ENCODE measurements at regions not wholly inside any gene's neighbourhood (a gene's known extent, or its start where the extent isn't known, plus 50 kb on each side); places are given as distances from the start of the nearest gene placed in this dataset.
A peak's percentile ranks its signal among the peaks of the same experiment; 100 is the strongest.
"Not testable (repeated sequence)": the region's sequence is repeated elsewhere in the genome, so short reads cannot be mapped to it uniquely, and the experiment has no call there.

DNA sequence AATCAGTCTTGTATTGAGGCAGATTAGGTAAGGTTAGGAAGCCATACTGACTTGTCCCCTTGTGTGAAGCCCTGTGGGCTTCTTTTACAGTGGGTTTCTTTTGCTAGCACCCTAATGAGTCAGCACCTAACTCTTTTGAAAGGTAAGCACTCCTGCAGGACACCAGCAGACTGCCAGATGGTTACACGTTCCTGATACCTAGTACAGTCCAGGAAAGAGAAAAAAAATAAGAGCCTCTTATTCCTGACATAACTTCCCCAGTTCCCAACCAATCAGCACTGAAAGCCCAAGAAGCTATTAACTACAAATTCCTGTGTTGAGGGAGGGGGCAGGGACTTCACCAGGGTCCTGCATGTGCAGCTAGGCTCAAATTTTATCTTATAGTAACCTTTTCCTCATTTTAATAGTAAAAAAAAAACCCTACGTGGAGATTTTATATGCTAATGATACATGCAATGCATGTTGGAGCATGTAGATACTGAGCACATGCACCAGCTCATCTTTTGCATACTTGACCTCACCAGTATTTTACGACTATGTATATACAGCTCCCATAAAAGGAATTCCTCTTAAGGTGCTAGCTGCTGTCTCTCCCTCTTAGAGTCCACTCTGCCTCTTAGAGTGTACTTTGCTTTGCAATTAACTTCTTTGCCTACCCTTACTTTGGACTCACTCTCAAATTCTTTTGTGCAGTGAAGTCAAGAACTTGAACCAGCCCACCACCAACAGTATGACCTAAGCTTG is 84.7 kb upstream of the RORB start:
- H3K9ac ChIP-seq (ENCODE audit: low read length), result no peak overlapping the region

DNA sequence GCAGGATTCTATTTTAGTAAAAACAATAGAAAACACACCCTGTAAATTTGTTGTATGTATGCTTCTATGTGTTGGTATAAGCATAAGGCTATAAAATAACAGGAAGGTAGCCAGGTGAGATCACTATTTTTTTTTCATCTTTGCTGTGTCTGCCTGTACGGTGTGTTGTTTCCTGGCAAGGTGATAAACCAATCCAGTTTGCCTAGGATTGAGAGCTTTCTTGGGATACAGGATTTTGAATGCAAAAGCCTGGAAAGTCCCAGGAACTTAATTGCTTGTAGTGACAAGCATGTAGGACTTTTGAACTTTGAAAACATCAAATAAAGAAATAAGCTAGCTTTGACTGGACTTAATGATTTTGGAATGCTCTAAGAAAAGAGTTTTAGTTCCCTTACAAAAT is 83.3 kb upstream of the RORB start:
- Histone ChIP-seq H3K9ac (ENCODE audit: low read length) (no peak overlapping the region), H3K9me3 (ENCODE audit: control insufficient read depth, insufficient read depth, low read depth, low read length) (0 out of 2 replicates have a peak, but pooled peaks cover 3% of the 10 kb centered on the region), H3K4me3 (ENCODE audit: low read depth, low read length) (no peak overlapping the region), H3K36me3 (ENCODE audit: control insufficient read depth, insufficient read depth, low read length) (no peaks in the 10 kb centered on the region), H3K27ac (ENCODE audit: low read depth, low read length) (no peak overlapping the region), H3K27me3 (ENCODE audit: control insufficient read depth, insufficient read depth, low read length) (no peaks in the 10 kb centered on the region), H3K4me1 (ENCODE audit: control insufficient read depth, insufficient read depth, low read length) (no peaks in the 10 kb centered on the region)

More for the DNA sequence above, 84.7 kb upstream of the RORB start:
- no peaks in the 10 kb centered on the region for H3K4me1 ChIP-seq (ENCODE audit: control insufficient read depth, insufficient read depth, low read length)
- H3K27ac ChIP-seq (ENCODE audit: low read depth, low read length), result no peak overlapping the region
- 0 out of 2 replicates have a peak, but pooled peaks cover 3% of the 10 kb centered on the region for H3K9me3 ChIP-seq (ENCODE audit: control insufficient read depth, insufficient read depth, low read depth, low read length)
- H3K27me3 ChIP-seq (ENCODE audit: control insufficient read depth, insufficient read depth, low read length), result no peaks in the 10 kb centered on the region
- no peak overlapping the region for H3K4me3 ChIP-seq (ENCODE audit: low read depth, low read length)
- no peaks in the 10 kb centered on the region for H3K36me3 ChIP-seq (ENCODE audit: control insufficient read depth, insufficient read depth, low read length)

DNA sequence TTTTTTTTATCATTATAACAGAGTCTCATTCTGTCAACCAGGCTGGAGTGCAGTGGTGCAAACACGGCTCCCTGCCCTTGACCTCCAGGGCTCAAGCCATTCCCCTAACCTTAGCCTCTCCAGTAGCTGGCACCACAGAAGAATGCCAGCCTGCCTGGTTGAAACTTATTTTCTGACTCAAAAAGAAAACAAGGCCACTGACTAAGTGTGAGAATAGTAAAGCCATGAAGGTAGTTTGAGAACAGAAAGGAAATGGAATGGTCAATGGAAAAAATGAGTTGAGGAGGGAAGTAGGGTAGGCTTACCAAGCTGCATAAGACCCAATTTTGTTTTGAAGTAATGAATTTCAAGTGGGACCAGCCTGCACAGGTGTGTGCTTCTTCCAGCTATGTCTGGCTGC is 82.8 kb upstream of the RORB start:
- Histone ChIP-seq H3K4me3 (ENCODE audit: low read depth, low read length) (no peak overlapping the region), H3K27ac (ENCODE audit: low read depth, low read length) (no peak overlapping the region), H3K36me3 (ENCODE audit: control insufficient read depth, insufficient read depth, low read length) (no peaks in the 10 kb centered on the region), H3K27me3 (ENCODE audit: control insufficient read depth, insufficient read depth, low read length) (no peaks in the 10 kb centered on the region), H3K4me1 (ENCODE audit: control insufficient read depth, insufficient read depth, low read length) (no peaks in the 10 kb centered on the region), H3K9me3 (ENCODE audit: control insufficient read depth, insufficient read depth, low read depth, low read length) (0 out of 2 replicates have a peak, but pooled peaks cover 3% of the 10 kb centered on the region), H3K9ac (ENCODE audit: low read length) (no peak overlapping the region)

DNA sequence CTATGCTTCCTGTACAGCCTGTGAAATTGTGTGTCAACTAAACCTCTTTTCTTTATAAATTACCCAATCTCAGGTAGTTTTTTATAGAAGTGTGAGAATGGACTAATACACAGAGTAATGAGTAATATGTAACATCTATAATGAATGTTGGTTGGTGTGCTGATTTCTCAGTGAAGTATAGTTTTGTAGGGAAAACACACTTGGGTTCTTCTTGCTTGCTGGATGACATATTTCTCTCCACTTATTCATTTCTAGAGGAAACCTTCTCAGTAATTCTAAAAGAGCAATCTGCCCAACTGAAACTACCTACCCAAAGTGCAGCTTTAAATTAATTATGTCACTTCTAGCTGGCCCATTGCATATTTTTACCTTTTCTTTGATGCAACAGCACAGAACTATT is 81.1 kb upstream of the RORB start:
- H3K9me3 ChIP-seq (ENCODE audit: control insufficient read depth, insufficient read depth, low read depth, low read length), result 0 out of 2 replicates have a peak, but pooled peaks cover 3% of the 10 kb centered on the region
- no peaks in the 10 kb centered on the region for H3K36me3 ChIP-seq (ENCODE audit: control insufficient read depth, insufficient read depth, low read length)
- H3K4me3 ChIP-seq (ENCODE audit: low read depth, low read length), result no peak overlapping the region
- H3K4me1 ChIP-seq (ENCODE audit: control insufficient read depth, insufficient read depth, low read length), result no peaks in the 10 kb centered on the region
- no peak overlapping the region for H3K9ac ChIP-seq (ENCODE audit: low read length)
- no peak overlapping the region for H3K27ac ChIP-seq (ENCODE audit: low read depth, low read length)
- no peaks in the 10 kb centered on the region for H3K27me3 ChIP-seq (ENCODE audit: control insufficient read depth, insufficient read depth, low read length)

DNA sequence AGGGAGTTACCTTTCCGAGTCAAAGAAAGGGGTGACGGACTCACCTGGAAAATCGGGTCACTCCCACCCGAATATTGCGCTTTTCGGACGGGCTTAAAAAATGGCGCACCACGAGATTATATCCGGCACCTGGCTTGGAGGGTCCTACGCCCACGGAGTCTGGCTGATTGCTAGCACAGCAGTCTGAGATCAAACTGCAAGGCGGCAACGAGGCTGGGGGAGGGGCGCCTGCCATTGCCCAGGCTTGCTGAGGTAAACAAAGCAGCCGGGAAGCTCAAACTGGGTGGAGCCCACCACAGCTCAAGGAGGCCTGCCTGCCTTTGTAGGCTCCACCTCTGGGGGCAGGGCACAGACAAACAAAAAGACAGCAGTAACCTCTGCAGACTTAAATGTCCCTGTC is 72.6 kb upstream of the RORB start:
- peak overlapping the region; percentile 25 for H3K4me3 ChIP-seq (ENCODE audit: low read depth, low read length)
- H3K27ac ChIP-seq (ENCODE audit: low read depth, low read length); H3K36me3 ChIP-seq (ENCODE audit: control insufficient read depth, insufficient read depth, low read length); H3K4me1 ChIP-seq (ENCODE audit: control insufficient read depth, insufficient read depth, low read length); H3K9me3 ChIP-seq (ENCODE audit: control insufficient read depth, insufficient read depth, low read depth, low read length); H3K9ac ChIP-seq (ENCODE audit: low read length); H3K27me3 ChIP-seq (ENCODE audit: control insufficient read depth, insufficient read depth, low read length): not testable (repeated sequence)

DNA sequence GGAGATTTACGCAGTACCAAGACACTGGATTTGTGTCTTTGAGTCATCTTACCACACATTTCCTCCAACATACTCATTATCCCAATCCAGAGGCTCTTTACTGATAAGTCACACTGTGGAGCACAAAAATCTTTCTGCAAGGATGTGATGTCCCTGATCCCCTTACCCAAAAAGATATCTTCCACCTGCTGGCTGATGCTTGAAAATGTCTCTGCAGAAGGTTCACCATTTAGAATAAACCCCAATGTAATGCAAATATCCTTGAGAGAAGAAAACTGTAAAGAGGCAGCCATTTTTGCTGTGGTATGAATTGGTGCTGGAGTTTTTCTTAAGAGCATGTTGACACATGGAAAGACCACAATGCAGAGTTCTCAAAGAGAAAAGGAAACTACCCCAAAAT is 65.7 kb upstream of the RORB start:
- Histone ChIP-seq H3K4me1 (ENCODE audit: control insufficient read depth, insufficient read depth, low read length) (no peaks in the 10 kb centered on the region), H3K36me3 (ENCODE audit: control insufficient read depth, insufficient read depth, low read length) (no peaks in the 10 kb centered on the region), H3K27ac (ENCODE audit: low read depth, low read length) (no peak overlapping the region)

DNA sequence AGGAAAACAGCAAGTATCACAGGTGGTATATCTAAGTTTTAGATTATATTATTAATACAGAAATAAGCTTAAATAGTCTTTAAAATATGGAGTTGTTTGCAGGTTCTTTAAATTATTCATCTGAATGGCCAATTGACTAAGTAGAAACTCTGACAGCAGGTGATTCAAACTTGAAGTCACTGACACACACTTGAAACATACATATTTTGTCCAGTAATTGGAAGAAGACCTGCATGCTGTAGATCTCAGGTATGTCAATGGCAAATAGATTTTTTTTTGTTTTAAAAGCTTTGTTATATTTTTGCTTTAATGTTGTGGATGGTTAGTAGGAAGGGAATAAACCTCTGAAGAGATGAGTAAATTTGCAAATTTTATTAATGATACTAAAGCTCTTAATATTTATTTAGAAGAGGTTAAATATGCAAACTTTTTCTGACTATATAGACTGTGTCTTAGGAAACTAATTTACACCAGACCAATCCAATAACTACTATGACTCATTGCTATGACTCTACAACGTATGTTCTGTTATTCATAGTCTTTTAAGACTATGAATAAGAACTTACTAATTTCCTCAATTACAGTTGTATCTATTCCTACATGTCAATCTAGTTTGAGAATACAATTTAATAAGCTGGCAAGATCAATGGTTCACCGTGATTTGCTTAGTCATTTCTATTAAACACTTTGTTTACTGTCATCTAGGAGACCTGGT is 53.9 kb upstream of the RORB start:
- H3K27me3 ChIP-seq (ENCODE audit: control insufficient read depth, insufficient read depth, low read length), result no peaks in the 10 kb centered on the region
- H3K4me1 ChIP-seq (ENCODE audit: control insufficient read depth, insufficient read depth, low read length), result peaks cover 6% of the 10 kb centered on the region; the same call in 1 of the 2 replicates
- no peak overlapping the region for H3K9ac ChIP-seq (ENCODE audit: low read length)
- no peak overlapping the region for H3K27ac ChIP-seq (ENCODE audit: low read depth, low read length)
- no peak overlapping the region for H3K4me3 ChIP-seq (ENCODE audit: low read depth, low read length)
- no peaks in the 10 kb centered on the region for H3K9me3 ChIP-seq (ENCODE audit: control insufficient read depth, insufficient read depth, low read depth, low read length)
- no peaks in the 10 kb centered on the region for H3K36me3 ChIP-seq (ENCODE audit: control insufficient read depth, insufficient read depth, low read length)

More for the DNA sequence above, 65.7 kb upstream of the RORB start:
- Histone ChIP-seq H3K4me3 (ENCODE audit: low read depth, low read length) (no peak overlapping the region), H3K27me3 (ENCODE audit: control insufficient read depth, insufficient read depth, low read length) (no peaks in the 10 kb centered on the region), H3K9me3 (ENCODE audit: control insufficient read depth, insufficient read depth, low read depth, low read length) (no peaks in the 10 kb centered on the region), H3K9ac (ENCODE audit: low read length) (no peak overlapping the region)

DNA sequence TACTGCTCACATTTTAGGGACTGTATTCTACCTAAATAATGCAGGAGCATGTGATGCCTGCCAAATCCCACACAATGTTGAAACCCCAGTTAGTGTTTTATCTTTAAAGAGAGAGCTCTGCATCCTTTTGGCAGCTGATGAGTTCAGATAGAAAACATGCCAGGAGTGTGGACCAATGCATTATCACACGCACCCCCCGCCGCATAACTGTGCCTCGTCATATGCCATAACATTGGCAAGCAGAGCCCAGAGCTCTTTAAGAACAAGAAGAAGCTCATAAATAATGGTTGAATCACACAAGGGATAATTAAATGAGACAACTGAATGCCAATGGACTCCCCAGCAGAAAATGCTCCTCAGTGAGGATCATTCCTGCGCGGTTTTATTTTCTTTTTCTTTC is 52.8 kb upstream of the RORB start:
- Histone ChIP-seq H3K4me3 (ENCODE audit: low read depth, low read length) (no peak overlapping the region), H3K27me3 (ENCODE audit: control insufficient read depth, insufficient read depth, low read length) (no peaks in the 10 kb centered on the region), H3K36me3 (ENCODE audit: control insufficient read depth, insufficient read depth, low read length) (no peaks in the 10 kb centered on the region), H3K4me1 (ENCODE audit: control insufficient read depth, insufficient read depth, low read length) (peaks cover 6% of the 10 kb centered on the region; the same call in 1 of the 2 replicates), H3K9ac (ENCODE audit: low read length) (no peak overlapping the region), H3K9me3 (ENCODE audit: control insufficient read depth, insufficient read depth, low read depth, low read length) (no peaks in the 10 kb centered on the region), H3K27ac (ENCODE audit: low read depth, low read length) (no peak overlapping the region)

All from HUES6 (cell line).